ENCODE measurements at regions not wholly inside any gene's neighbourhood (a gene's known extent, or its start where the extent isn't known, plus 50 kb on each side); places are given as distances from the start of the nearest gene placed in this dataset.

DNA sequence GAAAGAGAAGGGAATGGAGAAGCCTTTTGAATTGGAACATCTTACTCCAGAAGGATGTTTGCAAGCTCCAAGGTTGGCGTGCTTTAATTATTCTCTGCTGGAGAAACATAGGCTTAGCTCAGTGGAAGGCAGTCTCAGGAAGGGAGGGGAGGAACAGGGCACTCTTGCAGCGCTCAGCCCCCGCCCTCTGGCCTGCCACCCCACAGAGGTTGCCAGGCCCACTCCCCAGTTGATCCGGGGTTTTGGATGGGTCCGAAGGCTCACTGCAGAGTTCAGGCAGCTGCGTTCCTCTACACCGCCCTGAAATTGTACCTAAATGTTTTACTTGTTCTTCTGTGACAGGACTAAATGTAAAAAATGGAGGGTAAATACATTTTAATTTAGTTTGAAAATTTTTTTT, 155.2 kb upstream of the DTNBP1 start:
- TF ChIP-seq PRDM10 (tag by site-specific recombination; IDR thresholded peaks at IDR 0.05) (no peak), ZNF239 (tag by site-specific recombination; IDR thresholded peaks at IDR 0.05) (no peak)
